ENCODE measurements at regions not wholly inside any gene's neighbourhood (a gene's known extent, or its start where the extent isn't known, plus 50 kb on each side); places are given as distances from the start of the nearest gene placed in this dataset.

GRCh38 chr10:29926693-29927048, 132.7 kb downstream of the JCAD start:
- TF ChIP-seq POLR2A (IDR thresholded peaks at IDR 0.05; ENCODE audit: low read depth, low read length) (no peak), CTCF (IDR thresholded peaks at IDR 0.05; ENCODE audit: extremely low read depth in 1 of 2, insufficient read depth in 1 of 2, low read depth in 1 of 2, low read length in 2 of 2) (peak; percentile 34 to 41)
- TF ChIP-seq, protein P1, sequence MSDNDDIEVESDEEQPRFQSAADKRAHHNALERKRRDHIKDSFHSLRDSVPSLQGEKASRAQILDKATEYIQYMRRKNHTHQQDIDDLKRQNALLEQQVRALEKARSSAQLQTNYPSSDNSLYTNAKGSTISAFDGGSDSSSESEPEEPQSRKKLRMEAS (IDR thresholded peaks at IDR 0.05; ENCODE audit: insufficient read depth, insufficient read length), result no peak

Measured in endothelial cell of umbilical vein (primary cell).